ENCODE measurements at regions not wholly inside any gene's neighbourhood (a gene's known extent, or its start where the extent isn't known, plus 50 kb on each side); places are given as distances from the start of the nearest gene placed in this dataset.

DNA sequence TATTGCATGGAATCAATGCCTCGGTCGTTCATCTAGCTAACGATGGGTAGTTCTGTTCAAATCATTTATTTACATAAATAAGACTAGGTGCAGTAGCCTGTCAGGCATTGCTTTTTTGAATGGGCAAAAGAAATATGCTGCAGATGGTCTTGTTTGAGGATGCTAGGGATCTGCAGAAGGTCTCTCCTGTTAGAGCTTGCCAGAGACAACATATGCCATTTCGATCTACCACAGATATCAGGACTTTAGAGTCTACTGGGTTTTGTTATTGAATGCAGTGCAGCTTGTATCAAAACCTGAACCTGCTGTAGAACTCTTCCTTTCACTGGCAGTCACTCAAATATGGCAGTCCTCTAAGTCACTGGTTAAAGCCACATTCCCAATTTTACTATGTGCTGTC is 381.1 kb upstream of the CDH10 start:
- DNase-seq (no peak), FAIRE-seq (no peak)
- Histone ChIP-seq H3K9me3 (ENCODE audit: control insufficient read depth in 2 of 3, insufficient read depth in 1 of 3, low read length in 3 of 3) (no peaks in the 10 kb centered on the region), H3K4me1 (ENCODE audit: control insufficient read depth in 2 of 3, insufficient read depth in 2 of 3, low read depth in 1 of 3, low read length in 3 of 3) (no peaks in the 10 kb centered on the region), H3K27me3 (ENCODE audit: control insufficient read depth, insufficient read depth, low read length) (no peaks in the 10 kb centered on the region), H3K36me3 (ENCODE audit: control insufficient read depth in 2 of 3, insufficient read depth in 3 of 3, low read length in 3 of 3) (no peaks in the 10 kb centered on the region), H3K9ac (ENCODE audit: low read length in 3 of 3) (no peak overlapping the region), H3K27ac (ENCODE audit: low read depth in 2 of 2, low read length in 2 of 2) (no peak overlapping the region), H3K4me3 (ENCODE audit: low read length in 3 of 3) (no peak overlapping the region)
- TF ChIP-seq, protein P1, sequence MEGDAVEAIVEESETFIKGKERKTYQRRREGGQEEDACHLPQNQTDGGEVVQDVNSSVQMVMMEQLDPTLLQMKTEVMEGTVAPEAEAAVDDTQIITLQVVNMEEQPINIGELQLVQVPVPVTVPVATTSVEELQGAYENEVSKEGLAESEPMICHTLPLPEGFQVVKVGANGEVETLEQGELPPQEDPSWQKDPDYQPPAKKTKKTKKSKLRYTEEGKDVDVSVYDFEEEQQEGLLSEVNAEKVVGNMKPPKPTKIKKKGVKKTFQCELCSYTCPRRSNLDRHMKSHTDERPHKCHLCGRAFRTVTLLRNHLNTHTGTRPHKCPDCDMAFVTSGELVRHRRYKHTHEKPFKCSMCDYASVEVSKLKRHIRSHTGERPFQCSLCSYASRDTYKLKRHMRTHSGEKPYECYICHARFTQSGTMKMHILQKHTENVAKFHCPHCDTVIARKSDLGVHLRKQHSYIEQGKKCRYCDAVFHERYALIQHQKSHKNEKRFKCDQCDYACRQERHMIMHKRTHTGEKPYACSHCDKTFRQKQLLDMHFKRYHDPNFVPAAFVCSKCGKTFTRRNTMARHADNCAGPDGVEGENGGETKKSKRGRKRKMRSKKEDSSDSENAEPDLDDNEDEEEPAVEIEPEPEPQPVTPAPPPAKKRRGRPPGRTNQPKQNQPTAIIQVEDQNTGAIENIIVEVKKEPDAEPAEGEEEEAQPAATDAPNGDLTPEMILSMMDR (IDR thresholded peaks at IDR 0.05; ENCODE audit: borderline replicate concordance, extremely low read depth, insufficient read depth): no peak
- intact Hi-C loops (cut with DNase I): no loop called here

DNA sequence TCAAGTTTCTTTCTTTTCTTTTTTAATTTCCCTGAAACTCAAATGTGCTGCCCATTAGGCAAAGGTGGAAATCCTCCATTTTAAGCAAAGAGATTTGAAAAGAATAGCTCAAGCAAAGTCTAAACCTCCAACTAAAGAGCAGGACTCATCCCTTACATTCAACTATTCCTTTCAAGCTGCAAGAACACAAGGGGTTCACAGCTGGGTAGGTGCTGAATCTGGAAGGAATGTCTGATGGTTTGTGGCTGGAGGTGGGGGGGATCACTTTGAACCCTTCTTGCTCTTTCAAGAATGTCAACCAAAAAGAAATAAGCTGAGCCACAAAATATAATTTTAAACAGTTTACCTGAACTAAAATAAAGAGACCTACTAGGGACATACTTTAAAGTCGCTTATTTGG is 375.7 kb upstream of the CDH10 start:
- no peak for FAIRE-seq

GRCh38 chr5:25009063-25009462 is 364.3 kb upstream of the CDH10 start:
- FAIRE-seq: no peak
- H3K4me1 ChIP-seq (ENCODE audit: control insufficient read depth in 2 of 3, insufficient read depth in 2 of 3, low read depth in 1 of 3, low read length in 3 of 3): no peaks in the 10 kb centered on the region
- TF ChIP-seq, protein P1 (IDR thresholded peaks at IDR 0.05; ENCODE audit: borderline replicate concordance, extremely low read depth, insufficient read depth): no peak

More for the DNA sequence above, 375.7 kb upstream of the CDH10 start:
- intact Hi-C loops (cut with DNase I): no loop called here
- no peak overlapping the region for H3K9ac ChIP-seq (ENCODE audit: low read length in 3 of 3)
- no peak overlapping the region for H3K4me3 ChIP-seq (ENCODE audit: low read length in 3 of 3)
- H3K4me1 ChIP-seq (ENCODE audit: control insufficient read depth in 2 of 3, insufficient read depth in 2 of 3, low read depth in 1 of 3, low read length in 3 of 3): no peaks in the 10 kb centered on the region
- H3K9me3 ChIP-seq (ENCODE audit: control insufficient read depth in 2 of 3, insufficient read depth in 1 of 3, low read length in 3 of 3): no peaks in the 10 kb centered on the region
- H3K36me3 ChIP-seq (ENCODE audit: control insufficient read depth in 2 of 3, insufficient read depth in 3 of 3, low read length in 3 of 3): no peaks in the 10 kb centered on the region
- TF ChIP-seq, protein P1 (IDR thresholded peaks at IDR 0.05; ENCODE audit: borderline replicate concordance, extremely low read depth, insufficient read depth): no peak
- no peak overlapping the region for H3K27ac ChIP-seq (ENCODE audit: low read depth in 2 of 2, low read length in 2 of 2)
- DNase-seq: no peak
- no peaks in the 10 kb centered on the region for H3K27me3 ChIP-seq (ENCODE audit: control insufficient read depth, insufficient read depth, low read length)

DNA sequence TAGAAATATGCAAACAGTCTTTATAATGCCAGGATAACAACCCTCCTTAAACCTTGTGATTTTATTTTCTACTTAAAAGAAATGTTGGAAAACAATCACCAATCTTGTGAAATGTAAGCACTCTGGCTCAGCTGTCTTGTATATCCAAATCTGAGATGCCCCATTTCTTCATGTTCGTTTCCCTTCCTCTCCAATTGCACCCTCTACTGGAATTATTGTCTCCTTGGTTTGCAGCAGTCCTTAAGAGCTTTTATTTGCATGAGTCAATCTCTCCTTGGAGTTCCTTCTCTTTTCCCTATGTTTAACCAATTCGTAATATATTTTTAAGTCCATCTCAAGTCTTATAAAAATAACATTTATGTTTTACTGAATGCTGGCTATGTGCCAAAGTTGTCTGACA is 362.0 kb upstream of the CDH10 start:
- intact Hi-C loops (cut with DNase I): no loop called here
- H3K27me3 ChIP-seq (ENCODE audit: control insufficient read depth, insufficient read depth, low read length): no peaks in the 10 kb centered on the region
- H3K9ac ChIP-seq (ENCODE audit: low read length in 3 of 3): no peak overlapping the region
- FAIRE-seq (no peak), DNase-seq (peak in 2 of 5 donors; percentile 30 to 44)
- no peaks in the 10 kb centered on the region for H3K36me3 ChIP-seq (ENCODE audit: control insufficient read depth in 2 of 3, insufficient read depth in 3 of 3, low read length in 3 of 3)
- no peak overlapping the region for H3K27ac ChIP-seq (ENCODE audit: low read depth in 2 of 2, low read length in 2 of 2)
- TF ChIP-seq, protein P1 (IDR thresholded peaks at IDR 0.05; ENCODE audit: borderline replicate concordance, extremely low read depth, insufficient read depth): no peak
- no peaks in the 10 kb centered on the region for H3K9me3 ChIP-seq (ENCODE audit: control insufficient read depth in 2 of 3, insufficient read depth in 1 of 3, low read length in 3 of 3)
- no peaks in the 10 kb centered on the region for H3K4me1 ChIP-seq (ENCODE audit: control insufficient read depth in 2 of 3, insufficient read depth in 2 of 3, low read depth in 1 of 3, low read length in 3 of 3)
- H3K4me3 ChIP-seq (ENCODE audit: low read length in 3 of 3): no peak overlapping the region

More at GRCh38 chr5:25009063-25009462, 364.3 kb upstream of the CDH10 start:
- Histone ChIP-seq H3K9me3 (ENCODE audit: control insufficient read depth in 2 of 3, insufficient read depth in 1 of 3, low read length in 3 of 3) (no peaks in the 10 kb centered on the region), H3K4me3 (ENCODE audit: low read length in 3 of 3) (no peak overlapping the region), H3K27me3 (ENCODE audit: control insufficient read depth, insufficient read depth, low read length) (no peaks in the 10 kb centered on the region), H3K36me3 (ENCODE audit: control insufficient read depth in 2 of 3, insufficient read depth in 3 of 3, low read length in 3 of 3) (no peaks in the 10 kb centered on the region), H3K27ac (ENCODE audit: low read depth in 2 of 2, low read length in 2 of 2) (no peak overlapping the region), H3K9ac (ENCODE audit: low read length in 3 of 3) (no peak overlapping the region)
- DNase-seq: no peak
- intact Hi-C loops (cut with DNase I): no loop called here
